ENCODE measurements at regions not wholly inside any gene's neighbourhood (a gene's known extent, or its start where the extent isn't known, plus 50 kb on each side); places are given as distances from the start of the nearest gene placed in this dataset.

DNA sequence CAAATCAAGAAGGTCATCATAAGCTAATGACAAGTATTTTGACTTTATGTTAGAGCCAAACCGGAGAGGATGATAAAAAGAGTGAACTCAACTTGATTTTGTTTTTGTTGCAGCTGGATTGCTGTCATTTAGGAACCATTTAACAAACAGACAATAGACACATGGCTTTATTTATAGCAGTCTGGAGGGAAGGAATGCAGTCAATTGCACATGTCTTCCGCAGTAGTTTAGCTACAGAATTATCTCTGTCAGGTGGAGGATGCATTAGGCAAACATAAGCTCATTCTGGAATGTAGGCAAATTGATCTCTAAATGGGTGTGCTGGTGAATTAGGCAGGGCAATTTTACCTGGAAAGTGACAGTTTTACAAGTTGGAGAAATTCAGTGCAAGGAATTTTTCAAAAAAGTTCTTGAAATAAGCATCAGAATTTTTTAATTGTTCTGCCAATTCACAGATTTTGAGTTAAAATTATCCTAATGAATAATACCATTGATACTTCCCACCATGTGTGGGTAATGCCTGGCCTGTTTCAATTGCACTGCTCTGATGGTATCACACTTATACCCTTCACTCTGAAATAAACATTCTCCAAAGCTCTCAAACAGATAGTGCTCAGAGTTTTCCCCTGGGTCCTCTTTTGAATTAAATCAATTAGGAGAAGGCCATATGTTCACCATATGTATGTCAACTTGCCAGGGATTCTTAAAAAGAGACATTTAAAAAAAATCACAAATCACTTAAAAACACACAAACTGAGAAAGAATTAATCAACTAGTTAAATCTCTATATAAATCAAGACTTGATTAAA, 318.3 kb downstream of the NDFIP2 start:
- no peak for TF ChIP-seq TARDBP (IDR thresholded peaks at IDR 0.05)
- TF ChIP-seq BHLHE40 (IDR thresholded peaks at IDR 0.05; ENCODE audit: borderline replicate concordance) = no peak
- no peak for TF ChIP-seq FOXM1 (IDR thresholded peaks at IDR 0.05; ENCODE audit: borderline replicate concordance)
- no peak for TF ChIP-seq L3MBTL2 (conservative IDR thresholded peaks at IDR 0.05)
- no peak for TF ChIP-seq ARNT (IDR thresholded peaks at IDR 0.05)
- TF ChIP-seq, protein P1, sequence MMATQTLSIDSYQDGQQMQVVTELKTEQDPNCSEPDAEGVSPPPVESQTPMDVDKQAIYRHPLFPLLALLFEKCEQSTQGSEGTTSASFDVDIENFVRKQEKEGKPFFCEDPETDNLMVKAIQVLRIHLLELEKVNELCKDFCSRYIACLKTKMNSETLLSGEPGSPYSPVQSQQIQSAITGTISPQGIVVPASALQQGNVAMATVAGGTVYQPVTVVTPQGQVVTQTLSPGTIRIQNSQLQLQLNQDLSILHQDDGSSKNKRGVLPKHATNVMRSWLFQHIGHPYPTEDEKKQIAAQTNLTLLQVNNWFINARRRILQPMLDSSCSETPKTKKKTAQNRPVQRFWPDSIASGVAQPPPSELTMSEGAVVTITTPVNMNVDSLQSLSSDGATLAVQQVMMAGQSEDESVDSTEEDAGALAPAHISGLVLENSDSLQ (IDR thresholded peaks at IDR 0.05) = no peak
- TF ChIP-seq FOXK2 (IDR thresholded peaks at IDR 0.05) = no peak
- no peak for TF ChIP-seq ELF4 (IDR thresholded peaks at IDR 0.05)
- TF ChIP-seq ZNF384 (IDR thresholded peaks at IDR 0.05) = no peak
- TF ChIP-seq SP1 (IDR thresholded peaks at IDR 0.05) = no peak
- no peak for TF ChIP-seq SUZ12 (IDR thresholded peaks at IDR 0.05)
- TF ChIP-seq CTBP1 (IDR thresholded peaks at IDR 0.05; ENCODE audit: borderline replicate concordance) = no peak
- TF ChIP-seq NFRKB (IDR thresholded peaks at IDR 0.05) = no peak
- no peak for TF ChIP-seq FOXA1 (IDR thresholded peaks at IDR 0.05)
